Loucy (cell line): ENCODE measurements at regions not wholly inside any gene's neighbourhood (a gene's known extent, or its start where the extent isn't known, plus 50 kb on each side); places are given as distances from the start of the nearest gene placed in this dataset.
"Not testable (repeated sequence)": the region's sequence is repeated elsewhere in the genome, so short reads cannot be mapped to it uniquely, and the experiment has no call there.

Experiments
- CTCF ChIP-seq: fragments of 200-600 bp; sonication (generic); conservative IDR thresholded peaks from 2 replicates; pipeline ENCODE4 v1.5.1; 2014; ENCODE audit warnings: mild to moderate bottlenecking, antibody characterized with exemption, low read length
- EZH2phosphoT487 ChIP-seq: fragments of 200-600 bp; IDR thresholded peaks from 2 replicates; pipeline ENCODE4 v1.6.1; 2018; ENCODE audit warnings: antibody characterized with exemption, mild to moderate bottlenecking, moderate library complexity, borderline replicate concordance

- not testable (repeated sequence) for TF ChIP-seq CTCF, EZH2phosphoT487
Observed at GRCh38 chr7:115206374-115206773, 284.5 kb downstream of the MDFIC start.
